ENCODE measurements at regions not wholly inside any gene's neighbourhood (a gene's known extent, or its start where the extent isn't known, plus 50 kb on each side); places are given as distances from the start of the nearest gene placed in this dataset.

DNA sequence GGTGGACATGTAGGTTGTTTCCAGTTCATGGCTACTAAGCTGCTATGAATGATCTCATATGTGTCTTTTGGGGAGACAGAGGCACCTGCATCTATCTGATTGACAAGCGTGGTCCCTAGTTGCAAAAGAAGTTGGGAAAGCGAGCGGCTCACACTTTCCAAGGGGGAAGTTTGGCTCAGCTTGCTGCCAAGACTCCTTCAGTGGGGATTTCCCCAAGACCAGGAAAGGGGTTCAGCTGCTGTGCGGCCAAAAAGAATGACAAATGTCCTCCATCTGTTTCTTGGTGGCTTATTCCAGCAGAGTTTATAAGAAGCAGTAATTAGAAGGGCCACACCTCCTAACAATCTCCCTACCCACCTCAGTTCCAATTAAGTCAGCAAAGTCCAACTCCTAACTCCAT, 128.5 kb upstream of the GALNT2 start:
- DNase-seq, result no peak

DNA sequence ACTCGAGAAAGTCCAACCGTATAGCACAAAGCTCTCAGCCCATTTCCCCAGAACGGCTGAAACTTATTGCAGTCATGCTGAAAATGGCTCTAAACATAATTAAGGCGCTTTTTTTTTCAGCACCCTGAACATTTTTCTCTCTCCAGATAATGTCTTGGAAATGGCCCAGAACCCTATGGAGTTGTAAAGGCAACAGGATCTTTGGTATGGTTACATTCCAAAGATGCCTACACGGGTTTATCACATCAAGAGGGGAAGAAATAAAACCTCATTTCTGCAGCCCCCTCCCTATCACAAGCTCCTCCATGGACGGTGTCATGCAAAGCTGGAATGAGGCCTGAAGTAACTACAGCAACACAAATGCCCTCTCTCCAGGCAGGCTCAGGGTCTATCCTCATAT, 126.4 kb upstream of the GALNT2 start:
- no peak for DNase-seq

DNA sequence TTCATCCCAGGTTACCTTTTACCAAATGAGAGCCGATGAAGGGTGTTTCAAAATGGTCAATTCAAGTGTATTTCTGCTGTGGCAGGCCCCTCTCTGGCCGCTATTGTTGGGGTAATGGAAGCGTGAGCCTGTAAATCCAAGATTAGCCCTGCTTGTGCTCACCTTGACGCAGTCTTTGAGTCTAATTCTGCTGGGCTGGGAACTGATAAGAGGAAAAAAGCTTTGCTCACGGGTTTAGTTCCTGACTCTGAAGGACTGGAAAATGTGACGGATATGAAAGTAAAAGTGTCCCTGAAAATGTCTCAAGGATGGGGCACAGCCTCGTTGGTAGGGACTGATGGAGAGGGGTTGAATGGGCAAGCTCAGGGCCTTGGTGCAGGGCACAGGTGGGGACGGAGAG, 125.9 kb upstream of the GALNT2 start:
- DNase-seq, result no peak

DNA sequence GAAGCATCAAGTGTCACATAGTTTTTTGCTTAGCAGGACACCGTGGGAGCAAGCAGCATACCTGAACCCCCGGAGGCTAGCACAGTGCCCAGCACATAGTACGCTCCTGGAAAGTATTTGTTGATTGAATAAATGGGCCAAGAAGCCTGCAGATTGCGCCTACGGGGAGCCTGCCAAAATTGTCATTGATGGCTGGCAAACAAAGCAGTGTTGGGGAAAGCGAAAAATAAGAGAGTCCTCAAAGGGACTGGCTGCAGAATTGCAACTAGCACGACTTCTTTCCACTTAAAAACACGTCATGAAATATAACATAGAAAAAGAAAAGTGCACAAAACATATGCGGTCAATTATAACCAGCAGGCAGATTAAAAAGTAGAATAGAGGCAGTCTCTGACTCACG, 125.2 kb upstream of the GALNT2 start:
- no peak for DNase-seq

DNA sequence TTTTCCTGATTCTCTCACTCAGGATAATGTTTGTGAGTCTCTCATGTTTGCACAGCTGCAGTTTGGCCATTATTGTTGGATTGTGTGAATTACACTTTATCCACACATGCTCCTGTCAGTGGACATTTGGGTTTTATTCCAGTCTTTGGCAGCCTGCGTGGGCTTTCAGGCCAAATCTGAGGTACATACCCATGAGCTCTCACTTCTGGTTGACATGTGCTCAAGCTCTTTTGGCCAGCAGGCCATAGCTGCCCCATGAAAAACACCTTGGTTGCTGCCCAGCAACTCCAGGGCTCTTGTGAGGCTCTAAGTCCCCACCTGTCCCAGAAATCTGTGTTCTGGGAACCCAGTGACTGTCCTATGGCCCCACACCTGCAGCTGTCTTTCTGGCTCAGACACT, 124.5 kb upstream of the GALNT2 start:
- DNase-seq, result no peak

DNA sequence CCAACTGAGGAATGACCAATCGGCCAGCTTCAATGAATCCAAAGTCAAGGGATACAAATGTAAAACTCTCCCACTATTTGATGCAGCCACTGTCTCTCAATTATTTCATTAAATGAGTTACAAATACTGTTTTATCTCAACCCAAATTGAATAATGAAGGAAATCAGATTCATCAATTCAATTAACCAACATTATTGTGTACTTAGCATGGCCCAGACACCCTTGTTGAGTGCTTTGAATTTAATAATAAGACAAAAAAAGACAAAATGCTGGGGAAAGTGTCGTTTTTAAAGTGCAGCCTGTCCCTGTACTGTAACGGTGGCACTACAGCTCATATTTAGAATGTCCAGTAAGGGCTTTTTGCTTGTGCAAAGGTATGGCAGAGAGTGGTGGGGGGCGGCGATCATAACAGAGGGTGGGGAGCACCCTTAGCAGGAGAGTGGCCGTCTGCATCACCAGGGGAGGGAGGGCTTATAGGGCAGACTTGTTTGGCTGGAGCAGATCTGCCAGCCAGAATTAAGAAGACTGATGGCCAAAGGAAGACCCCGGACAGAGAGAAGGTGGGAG, 123.8 kb upstream of the GALNT2 start:
- DNase-seq, result no peak

DNA sequence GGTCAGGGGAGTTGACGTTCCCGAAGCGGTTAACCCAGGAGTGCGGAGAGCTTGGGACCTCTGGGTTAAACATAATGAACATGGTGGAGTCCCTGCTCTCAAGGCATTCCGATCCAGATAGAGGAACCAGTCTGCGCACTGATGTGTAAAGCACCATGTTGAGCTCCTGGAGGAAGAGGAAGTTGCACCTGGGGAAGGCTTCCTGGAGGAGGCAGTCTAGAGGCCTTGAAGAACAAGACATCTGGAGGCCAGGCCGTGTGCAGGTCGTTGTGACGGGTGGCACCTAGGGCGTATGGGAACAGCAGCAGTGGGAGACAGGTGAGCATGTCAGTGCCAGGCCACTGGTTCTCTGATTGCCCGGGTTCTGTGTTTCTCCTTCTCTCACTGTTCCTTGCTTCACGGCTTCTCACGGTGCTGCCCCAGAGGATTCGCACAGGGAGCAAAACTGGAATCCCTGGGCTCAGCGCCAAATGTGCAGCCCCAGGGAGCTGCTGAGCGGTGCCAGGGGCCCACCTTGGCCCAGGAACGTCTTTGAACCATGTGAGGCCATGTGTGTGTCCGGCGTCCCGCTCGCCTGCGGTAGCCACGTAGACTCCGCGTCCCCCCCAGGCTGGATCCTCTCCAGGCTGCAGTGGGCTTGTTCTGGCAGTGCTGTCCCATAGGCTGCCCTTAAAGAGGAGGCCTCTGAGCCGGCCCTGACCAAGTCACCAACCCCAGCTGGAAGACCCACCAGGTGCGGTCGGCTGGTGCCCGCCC, 122.9 kb upstream of the GALNT2 start:
- DNase-seq, result no peak

DNA sequence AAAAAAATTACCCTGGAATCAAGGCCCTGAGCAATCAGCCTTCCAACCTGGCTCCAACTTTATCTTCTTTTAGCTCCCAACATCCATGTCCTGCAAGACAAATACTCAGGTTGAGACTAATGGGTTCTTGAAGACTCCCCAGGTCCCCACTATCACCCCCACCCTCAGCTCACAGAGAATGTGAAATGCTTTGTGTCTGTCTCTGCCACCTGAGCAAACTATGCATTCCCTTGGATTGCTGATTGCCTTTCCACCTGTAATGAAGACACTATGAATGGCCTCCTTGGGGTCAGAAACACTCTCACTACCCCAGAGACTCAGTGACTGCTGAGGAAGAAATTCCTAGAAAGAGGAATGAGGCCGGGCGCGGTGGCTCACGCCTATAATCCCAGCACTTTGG, 121.2 kb upstream of the GALNT2 start:
- no peak for DNase-seq

DNA sequence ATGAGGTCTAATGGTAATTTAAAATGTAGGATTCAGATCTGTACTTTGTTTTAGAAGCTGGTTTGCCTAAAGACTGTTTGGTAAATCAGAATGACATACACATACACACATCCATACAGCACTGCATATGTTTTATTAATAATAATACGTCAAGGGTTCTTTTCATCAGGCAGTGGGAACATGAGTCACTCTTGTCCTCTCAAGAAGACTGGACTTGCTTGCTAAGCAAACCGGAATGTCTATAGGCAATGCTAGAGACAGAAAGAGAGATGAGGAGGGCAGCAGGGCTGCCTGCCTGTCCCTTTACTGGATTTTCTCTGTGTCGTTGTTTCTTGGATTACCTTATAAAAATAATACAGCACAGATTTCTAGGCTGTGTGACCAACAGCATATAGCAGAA, 119.1 kb upstream of the GALNT2 start:
- no peak for DNase-seq

DNA sequence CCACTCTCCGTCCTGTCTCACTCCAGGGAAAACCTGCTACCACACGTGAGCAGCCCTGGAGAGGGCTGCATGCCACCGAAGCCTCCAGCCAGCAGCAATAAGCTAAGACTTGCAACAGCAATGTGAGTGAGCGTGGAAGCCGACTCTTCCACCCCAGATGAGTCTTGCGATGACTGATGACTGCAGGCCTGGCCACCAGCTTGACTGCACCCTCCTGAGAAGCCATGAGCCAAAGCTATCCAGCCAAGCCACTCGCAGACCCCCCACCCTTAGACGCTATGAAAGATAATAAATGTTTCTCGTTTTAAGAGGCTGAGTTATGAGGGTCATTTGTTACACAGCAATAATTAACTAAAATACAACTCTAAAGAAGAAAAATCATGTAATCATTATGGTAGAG, 118.6 kb upstream of the GALNT2 start:
- no peak for DNase-seq

DNA sequence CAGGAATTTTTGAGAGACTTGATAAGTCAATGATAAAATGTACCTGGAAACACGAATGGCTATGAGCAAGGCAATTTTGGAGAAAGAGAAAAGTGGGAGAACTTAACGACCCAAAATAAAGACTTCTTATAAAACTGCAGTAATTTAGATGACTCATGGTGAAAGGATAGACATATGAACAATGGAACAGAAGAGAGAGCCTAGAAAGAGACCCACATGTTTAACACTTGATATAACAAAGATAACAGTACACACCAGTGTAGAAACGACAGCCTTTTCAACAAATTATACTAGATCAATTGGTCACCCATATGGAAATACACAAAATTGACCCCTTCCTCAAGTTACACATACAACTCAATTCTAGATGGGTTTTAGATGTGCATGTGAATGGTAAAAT, 117.5 kb upstream of the GALNT2 start:
- no peak for DNase-seq

DNA sequence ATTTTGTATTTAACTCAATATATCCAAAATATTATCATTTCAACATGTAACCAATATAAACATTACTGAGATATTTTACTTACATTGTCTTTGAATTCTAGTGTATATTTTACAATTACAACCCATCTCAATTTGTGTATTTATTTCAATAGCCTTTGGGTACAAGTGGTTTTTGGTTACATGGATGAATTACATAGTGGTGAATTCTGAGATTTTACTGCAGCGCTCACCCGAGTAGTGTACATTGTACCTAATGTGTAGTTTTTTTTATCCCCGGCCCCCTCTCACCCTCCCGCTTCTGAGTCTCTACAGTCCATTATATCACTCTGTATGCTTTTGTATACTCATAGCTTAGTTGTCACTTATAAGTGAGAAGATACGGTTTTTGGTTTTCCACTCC, 117.0 kb upstream of the GALNT2 start:
- DNase-seq, result no peak

DNA sequence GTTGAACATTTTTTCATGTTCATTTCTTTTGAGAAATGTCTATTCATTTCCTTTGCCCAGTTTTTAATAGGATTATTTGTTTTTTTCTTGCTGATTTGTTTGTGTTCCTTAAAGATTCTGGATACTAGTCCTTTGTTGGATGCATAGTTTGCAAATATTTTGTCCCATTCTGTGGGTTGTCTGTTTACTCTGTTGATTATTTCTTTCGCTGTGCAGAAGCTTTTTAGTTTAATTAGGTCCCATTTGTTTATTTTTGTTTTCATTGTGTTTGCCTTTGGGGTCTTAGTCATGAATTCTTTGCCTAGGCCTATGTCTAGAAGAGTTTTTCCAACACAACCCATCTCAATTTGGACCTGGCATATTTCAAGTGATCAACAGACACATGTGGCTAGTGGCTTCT, 116.1 kb upstream of the GALNT2 start:
- no peak for DNase-seq

DNA sequence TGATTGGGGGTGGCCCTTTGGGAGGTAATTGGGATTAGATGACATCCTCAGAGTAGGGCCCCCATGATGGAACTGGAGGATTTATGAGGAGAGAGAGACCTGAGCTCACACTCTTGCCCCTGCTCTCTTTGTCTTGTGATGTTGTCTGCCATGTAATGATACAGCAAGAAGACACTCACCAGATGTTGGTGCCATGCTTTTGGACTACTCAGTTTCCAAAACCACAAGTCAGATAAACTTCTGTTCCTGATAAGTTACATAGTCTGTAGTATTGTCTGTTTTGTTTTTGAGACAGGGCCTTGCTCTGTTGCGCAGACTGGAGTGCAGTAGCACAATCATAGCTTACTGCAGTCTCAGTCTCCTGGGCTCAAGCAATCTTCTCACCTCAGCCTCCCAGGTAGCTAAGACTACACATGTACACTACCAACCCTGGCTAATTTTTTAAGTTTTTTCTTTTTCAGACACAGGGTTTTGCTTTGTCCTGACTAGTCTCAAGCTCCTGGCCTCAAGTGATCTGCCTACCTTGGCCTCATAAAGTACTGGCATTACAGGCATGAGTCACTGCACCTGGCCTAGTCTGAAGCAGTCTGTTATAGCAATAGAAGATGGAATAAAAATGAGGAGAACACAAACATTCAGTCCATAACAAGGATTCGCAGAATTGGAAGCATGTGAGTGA, 115.0 kb upstream of the GALNT2 start:
- no peak for DNase-seq

DNA sequence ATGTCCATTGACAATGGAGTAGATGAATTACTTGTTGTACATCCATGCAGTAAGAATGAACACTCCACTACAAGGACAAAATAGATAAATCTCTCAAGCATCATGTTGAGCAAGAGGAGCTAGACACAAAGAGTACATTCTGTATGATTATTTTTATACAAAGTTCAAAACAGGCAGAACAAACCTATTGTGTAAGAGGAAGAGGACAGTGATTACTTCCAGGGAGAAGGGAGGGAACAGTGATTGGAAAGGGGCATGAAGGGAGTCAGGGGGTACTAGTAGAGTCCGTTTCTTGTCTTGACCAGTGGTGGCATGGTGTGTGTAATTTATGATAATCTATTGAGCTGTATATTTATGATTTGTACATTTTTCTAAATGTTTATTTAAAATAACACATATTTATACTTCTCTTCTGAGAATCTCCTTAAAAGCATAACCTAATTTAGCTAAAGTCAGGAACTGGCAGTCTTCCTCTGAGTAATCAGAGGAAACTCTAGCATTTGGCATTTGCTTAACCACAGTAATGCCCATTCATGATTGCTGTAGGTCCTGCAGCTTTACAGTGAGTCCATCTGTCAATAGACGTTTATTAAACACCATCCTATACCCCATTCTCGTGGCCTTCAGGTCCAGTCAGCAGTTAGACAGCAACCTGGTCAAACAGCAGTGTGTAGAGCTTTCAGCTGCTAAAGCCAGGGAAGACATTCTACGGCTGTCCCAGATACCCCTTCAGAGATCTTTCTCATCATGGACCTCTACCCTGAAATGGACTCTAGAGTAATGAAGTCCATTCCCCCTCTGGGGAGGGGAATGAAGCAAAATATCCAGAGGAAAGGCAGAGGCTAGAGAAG, 114.1 kb upstream of the GALNT2 start:
- no peak for DNase-seq

DNA sequence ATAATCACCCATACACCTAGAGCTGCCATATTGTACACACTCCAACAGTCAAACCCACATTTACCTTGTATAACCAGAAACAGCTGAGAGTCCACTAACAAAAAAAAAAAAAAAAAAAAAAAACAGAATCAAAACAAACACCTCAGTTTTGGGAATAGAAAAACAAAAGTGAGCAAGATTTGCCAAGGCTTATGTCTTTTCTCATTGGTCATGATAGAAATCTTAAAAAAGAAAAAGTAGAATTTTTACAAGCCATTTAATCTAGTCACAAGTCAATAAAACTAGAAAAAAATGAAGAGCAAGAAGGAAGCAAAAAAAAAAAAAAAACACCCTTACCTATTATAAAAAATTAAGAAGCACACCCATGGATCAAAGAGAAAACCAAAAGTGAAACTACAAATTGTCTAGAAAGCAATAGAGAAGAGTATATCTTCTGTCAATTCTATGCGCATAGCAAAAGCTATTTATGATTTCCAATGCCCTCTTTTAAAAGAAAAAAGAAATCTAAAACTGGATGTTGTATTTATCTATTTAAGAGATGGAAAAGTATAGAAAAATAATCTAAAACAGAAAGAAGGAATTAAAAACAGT, 113.2 kb upstream of the GALNT2 start:
- DNase-seq, result no peak

DNA sequence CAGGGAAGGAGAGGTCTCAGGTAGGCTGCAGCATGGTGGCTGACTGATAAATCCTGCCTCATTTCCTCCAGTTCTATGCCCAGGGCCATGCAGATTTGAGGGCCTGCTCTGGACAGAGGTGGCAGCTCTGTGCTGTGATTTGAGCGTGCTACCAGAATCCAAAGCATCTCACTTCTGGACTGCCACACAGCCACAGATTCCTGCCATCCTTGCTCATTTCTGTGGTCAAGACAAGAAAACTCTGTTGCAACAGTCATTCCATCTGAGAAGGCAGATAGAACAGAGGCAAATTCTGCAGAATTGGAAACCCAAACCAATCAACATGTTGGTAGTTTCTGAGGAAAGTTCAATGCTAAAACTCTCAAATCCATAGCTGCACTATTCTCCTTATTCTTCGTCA, 102.8 kb upstream of the GALNT2 start:
- DNase-seq, result no peak

DNA sequence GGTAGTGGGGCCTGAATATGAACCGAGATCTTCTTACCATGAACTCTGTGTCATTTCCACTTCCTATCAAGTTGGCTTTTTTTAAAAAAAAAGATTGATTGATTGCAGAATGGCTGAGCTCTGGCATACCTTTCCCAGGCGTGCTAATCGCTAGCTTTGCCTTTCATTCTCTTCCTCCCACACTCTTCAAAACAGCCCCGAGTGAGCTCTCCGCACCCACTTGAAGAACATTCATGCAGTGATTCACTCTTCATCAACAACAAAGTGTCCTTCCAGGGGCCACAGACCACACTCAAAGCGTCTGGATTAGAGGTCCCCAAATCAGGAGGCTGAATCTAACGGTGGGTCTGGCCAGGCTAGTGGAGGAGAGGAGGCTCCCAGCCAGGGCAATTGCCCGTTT, 96.3 kb upstream of the GALNT2 start:
- no peak for DNase-seq

DNA sequence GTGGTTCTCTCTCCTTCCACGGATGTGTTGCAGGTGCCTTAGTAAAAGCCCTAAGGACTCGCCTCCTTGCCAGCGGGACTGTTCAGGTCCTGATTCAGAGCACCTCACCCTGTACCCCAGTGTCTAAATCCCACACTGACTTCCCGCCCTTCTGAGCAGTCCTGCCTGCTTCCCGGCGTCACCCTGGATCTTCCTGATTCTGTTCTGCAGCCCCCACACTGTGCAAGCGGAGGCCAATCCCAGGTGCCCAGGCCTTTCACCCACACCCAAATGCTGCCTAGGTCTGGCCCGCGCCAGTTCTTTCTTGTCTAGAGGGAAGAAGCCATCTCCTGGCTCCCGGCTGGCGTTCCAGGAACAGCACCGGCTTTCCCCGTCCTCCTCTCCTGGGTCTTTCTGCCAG, 95.9 kb upstream of the GALNT2 start:
- no peak for DNase-seq

DNA sequence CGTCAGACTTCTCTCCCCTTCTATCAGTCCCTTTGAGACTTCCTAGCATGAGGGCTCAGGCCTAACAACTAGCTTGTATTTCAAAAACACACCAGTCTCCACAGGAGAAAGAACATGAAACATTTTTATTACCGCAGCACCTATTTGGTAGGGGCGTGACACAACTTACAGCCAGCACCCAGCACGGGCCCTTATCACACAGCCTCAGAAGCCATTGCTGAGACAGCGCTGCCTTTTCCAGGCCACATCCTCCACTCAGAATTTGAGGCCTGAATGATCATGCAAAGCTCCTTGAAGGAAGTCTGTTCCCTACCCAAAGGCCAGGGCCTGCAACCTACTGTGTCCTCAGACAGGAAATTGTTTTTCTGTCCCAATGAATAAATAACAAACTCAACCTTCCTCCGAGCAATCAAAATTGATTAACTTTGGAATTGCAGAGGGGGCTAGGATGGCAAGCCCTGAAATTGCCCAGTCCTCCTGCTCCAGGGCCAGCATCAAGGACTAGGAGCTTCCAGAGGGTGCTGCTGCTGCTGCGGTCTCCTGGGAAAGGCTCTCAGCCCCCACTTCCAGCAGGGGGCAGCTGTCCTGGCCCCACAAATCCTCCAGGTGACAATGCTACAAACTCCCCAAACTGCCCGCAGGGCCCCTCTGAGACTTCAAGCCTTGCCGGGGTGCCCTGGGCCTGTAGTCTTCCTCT, 94.3 kb upstream of the GALNT2 start:
- no peak for DNase-seq

DNA sequence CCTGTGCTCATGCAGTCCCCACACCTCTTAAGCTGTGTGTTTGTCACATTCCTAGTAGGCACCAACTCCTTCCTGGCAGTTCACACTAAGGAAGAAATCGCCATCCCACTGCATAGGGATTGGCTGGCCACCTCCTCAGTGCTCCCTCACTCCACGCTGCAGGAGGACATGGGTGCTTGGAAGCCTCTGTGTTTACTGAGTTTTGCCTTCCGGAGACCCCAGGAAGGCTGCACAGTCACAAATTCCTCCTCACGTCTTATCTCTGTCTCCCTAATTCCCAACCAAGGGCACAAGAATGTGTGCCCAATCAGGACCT, 93.8 kb upstream of the GALNT2 start:
- no peak for DNase-seq

DNA sequence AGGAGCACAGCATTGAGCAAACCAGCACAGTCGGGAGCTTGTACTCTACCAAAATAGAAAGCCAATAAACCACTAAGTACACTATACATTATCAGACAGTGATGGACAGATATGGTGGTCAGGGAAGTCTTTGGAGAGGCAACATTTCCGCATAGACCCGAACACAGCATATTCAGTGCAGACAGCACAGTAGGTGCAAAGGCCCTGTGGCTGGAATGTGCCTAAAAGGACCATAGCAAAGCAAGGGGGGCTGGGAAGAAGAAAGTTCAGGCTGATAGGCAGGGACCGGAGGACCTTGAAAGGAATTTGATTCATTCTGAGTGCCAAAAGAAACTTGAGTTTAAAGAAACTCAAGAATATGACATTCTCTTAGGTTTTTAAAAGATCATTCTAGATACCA, 92.0 kb upstream of the GALNT2 start:
- no peak for DNase-seq

DNA sequence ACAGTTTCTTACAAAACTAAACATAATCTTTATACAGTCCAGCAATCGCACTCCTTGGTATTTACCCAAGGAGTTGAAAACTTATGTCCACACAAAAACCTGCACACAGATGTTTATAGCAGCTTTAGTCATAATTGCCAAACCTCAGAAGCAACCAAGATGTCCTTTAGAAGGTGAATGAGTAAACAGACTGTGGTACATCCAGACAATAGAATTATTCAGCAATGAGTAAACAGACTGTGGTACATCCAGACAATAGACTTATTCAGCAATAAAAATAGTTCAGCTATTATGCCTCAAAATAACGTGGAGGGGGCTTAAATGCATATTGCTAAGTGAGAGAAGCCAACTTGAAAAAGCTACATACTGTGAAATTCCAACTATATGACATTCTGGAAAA, 87.0 kb upstream of the GALNT2 start:
- DNase-seq, result no peak
